ENCODE measurements at regions not wholly inside any gene's neighbourhood (a gene's known extent, or its start where the extent isn't known, plus 50 kb on each side); places are given as distances from the start of the nearest gene placed in this dataset.

DNA sequence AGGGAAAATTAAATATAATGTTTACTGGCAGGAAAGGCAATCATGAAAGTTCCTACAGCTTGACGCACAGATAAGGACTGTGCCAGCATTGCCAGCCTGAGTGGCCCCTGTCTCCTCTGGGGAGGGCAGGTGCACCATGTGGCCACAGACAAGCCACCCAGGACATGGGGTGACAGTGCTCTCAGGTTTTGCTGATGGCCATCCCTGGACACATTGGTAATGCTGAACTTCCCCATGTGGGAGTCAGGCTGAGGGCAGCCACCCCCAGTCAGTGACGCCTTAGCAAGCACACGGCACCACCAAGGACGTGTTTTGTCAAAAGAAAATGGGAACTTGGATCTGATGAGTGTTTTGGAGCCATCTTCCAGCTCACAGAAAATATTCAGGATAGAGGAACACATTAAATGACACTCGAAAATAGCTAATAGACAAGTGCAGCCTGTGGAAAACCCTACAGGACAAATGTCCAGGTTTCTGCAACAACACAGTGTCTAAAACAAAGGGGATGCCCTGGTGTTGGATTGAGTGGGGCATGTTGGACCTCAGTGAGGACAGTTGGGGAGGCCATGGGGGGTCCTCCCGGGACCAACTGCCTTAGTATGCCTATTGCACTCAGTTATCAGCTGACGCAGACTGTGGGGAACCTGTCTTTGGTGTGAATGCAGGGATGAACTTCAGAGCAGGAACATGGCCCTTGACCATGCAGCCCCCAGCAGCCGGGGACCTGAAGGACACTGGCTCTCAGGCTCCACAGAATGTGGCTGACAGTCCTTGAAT, 1450.5 kb downstream of the BRD1 start:
- DNase-seq = no peak

DNA sequence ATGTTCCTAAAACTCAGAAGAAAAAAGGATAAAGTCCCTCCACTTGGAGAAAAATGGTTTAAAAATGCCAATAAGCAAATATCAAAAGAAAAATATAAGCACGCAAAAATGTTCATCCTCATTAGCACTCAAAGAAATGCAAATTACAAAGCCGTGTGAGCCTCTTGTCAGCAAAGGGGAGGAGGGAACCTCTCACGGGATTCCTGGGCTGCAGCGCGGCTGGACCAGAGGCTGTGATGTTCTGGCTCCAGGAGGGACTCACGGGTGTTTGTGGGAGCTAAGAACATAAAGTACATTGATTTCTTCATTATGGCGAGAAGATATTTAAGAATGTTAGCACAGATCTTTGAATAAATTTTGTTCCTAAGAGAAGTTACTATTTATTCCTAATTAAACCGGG, 1451.2 kb downstream of the BRD1 start:
- DNase-seq = no peak

DNA sequence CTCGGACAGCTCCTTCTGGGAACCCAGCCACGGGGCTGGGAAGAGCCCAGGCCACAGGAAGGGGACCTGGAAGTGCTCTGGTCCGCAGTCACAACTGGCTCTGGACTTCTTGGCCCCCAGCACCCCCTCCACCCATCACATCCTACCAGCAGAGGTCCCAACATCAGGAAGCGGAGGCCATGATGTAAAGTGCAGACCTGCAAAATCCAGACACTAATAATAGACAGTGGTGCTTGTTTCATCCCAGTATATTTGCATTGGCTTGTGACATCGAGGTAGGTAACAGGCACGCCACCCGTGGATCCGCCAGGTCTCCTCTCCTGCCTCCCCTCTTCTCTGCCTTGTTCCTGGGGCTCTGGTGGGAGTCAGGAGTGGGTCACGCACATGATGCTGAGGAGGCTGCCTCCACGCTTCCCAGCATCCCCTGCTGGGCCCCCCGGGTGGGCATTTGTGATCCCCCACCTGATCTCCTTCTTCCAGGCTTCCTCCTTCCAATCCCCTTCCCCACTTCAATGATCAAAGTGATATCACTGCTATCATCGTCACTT, 1454.0 kb downstream of the BRD1 start:
- DNase-seq = no peak

DNA sequence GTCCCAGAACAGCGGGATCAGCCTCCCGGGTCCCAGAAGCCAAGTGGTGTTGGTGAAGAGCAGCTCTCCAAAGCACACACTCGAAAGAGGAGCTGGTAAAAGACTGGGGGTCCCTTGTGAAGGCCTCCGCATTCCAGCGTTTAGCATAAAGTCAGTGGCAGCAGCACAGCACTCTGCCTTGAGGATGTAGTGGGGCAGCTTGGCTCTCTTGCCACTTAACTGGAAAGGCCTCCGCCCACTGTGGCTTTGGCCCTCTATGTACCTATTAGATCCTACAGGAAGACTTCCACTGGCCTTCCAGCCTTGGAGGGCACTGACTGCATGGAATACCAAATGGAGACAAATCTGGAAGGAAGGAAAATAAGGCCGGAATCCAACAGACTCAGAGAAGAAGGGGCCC, 1455.3 kb downstream of the BRD1 start:
- DNase-seq = no peak

DNA sequence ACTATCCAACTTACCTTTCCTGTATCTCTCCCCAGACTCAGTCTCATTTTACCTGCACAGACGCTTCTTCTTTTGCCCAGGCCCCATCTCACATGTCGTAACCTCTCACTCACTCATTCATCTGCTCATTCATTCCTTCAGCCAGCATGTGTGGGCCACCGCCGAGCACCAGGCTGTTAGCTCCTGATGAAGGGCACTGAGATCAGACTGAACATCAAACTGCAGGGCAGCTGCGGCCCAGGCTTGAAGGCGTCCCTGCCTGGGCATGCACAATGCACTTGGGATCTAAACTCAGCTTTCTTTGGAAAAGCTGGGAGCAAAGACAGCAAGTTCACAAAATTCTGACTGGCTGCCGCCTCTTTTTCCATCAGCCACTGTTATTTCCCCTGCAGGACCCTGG, 1456.3 kb downstream of the BRD1 start:
- no peak for DNase-seq

DNA sequence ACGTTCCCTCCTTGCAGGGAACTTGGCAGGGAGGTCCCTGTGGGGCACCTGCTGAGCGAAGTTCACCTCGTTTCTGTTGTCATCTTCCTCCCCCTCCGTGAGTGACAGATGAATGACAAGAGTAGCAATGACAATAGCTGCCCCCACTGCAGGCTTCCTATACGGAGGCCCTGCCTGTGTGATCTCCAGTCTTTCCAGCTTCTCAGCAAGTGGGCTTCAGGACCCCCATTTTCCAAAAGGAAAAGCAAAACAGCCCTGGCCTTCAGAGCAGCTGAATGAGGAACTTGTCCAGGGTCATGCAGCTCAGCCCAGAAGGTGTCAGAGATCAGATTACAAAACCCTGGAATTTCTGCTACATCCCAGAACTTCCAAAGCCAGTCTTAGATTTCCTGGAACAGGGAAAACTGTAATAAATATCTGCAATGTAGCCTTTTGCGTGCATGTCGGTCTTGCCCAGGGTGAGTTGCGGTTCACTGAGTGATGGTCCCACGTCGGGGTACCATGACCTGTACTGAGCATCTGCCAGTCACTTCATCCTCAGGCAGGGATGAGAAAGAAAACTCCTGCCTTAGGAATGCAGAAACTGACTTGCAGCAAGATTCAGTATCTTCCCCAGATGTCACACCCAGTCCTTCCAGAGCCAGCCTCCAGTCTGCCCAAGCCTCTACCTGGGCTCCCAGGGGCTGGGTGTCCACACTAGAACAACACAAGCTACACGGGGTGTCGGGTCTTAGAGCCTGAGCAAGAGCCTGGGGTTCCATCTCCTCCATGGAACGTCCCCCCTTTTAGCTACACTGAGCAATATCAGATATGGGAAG, 1457.0 kb downstream of the BRD1 start:
- no peak for DNase-seq

DNA sequence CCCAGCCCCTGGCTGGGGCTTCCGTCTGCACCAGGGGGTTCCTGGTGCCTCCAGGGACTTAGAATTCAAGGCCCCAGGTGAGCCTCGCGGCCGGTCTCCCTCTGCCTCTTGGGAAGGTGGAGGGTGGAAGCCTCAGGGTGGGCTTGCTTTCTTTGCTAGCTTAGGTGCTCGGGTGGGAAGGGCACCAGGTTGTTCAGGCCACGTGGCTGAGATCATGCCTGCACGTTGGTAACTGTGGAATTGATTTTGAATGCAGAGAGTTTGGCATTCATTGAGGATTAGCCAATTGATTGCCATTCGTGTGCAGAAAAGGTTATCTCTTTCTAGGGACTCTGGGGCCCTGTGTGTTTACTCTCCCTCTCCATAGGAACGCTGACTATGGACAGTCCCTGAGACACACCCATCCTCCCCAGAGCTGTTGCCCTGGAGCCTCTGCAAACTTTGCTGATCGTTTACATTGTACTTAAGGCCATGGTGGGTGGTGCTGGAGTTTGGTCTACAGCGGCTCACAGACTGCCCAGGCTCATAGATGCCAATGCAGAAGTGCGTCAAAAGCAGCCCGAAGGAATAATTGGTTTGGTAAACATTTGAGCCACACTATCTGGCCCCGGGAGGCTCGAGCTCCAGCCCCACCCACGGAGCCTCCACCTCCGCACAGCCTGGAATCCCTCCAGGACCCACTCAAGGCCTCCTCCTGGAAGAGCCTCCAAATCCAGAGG, 1457.7 kb downstream of the BRD1 start:
- DNase-seq = no peak

DNA sequence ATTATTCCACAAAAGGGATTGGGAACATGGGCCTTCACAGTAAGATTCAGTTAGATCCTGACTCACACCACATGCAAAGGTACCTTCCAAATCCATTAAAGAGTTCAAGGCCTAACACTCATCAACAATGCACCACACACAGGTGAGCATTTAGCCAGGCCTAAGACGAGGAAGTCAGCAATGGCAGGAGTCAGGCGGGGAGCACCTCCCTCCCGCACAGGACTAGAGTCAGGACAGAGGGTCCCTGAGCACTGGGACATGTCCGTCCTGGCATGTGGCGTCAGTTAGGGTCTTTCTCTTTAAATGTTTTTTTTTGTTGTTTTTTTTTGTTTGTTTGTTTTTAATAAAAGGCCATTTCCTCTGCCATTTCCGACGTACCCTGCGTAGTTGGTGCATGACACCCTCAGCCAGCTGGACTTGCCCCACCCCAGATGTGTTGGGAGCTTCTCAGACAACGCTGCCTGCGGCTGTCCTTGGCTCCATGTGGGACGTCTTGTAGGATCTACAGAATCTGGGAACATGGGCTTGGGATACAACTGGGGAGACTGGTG, 1458.6 kb downstream of the BRD1 start:
- no peak for DNase-seq

DNA sequence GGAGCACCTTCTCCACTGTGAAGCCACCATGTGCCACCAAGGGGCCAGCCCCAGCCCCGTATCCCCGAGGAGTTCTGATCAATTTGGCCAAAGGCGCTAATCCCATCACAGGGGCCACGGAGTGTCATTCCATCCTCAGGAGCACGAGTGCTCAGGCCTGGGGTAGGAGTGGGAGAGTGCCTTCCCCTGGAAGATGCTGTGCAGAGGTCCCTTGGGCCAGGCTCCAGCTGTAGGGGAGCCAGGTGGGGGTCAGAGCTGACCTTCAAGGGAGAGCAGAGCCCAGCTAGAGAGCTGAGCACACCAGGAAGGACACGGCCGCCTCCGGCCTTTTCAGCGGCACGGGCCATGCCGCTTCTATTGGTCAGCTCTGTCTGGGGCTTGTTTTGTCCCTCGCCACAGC, 1459.9 kb downstream of the BRD1 start:
- DNase-seq = no peak

DNA sequence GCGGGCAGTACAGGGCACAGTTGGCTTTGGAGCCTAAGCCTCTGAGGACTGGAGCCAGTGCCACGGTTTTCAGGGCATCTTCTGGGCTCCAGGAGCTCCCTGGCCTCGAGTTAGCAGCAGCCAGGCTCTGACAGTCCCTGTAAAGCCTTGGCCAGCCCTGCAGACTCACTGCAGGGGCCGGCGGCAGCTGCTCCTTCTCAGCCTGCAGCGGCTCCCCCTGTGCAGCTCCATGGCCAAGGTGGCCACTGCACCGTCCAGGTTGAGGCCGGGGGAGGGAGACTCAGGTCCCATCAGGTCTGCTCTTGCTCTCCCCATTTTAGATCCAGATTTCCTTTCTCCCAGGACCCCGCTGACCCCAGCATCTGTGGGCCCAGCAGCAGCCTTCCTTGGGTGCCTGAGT, 1461.1 kb downstream of the BRD1 start:
- no peak for DNase-seq

DNA sequence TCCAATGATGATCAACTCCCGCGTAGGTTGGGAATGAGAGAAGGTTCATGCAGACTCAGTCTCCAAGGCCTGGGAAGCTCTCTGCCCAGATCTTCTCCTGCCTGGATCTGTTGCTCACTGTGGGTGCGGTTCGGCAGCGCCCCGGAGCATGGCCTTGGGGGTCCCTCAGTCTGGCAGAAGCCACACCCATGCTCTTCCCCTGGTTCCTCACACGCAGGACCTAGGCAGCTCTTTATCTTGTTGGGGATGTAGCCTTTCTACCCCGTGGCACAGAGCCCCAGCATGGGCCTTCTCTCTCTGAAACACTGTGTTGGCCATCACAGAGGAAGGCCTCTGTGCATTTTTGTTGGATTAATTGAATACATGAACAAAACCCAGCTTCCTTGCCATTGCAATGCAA, 1461.6 kb downstream of the BRD1 start:
- DNase-seq = no peak

DNA sequence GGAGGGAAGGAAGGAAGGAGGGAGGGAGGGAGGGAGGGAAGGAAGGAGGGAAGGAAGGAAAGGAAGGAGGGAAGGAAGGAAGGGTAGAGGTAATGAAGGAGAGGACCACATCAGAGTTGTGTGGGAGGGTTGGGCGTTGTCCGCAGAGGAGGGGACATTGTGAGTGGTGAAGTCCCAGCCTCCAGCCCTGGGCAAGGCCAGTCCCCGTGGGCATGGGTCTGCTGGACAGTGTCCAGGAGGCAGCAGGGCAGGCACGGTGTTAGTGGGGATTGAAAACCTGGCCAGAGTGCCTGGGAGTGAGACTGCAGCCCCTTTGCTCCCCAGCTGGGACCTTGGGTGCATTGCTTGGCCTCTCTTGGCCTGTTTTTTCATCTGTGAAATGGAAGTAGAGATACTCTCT, 1462.3 kb downstream of the BRD1 start:
- no peak for DNase-seq

DNA sequence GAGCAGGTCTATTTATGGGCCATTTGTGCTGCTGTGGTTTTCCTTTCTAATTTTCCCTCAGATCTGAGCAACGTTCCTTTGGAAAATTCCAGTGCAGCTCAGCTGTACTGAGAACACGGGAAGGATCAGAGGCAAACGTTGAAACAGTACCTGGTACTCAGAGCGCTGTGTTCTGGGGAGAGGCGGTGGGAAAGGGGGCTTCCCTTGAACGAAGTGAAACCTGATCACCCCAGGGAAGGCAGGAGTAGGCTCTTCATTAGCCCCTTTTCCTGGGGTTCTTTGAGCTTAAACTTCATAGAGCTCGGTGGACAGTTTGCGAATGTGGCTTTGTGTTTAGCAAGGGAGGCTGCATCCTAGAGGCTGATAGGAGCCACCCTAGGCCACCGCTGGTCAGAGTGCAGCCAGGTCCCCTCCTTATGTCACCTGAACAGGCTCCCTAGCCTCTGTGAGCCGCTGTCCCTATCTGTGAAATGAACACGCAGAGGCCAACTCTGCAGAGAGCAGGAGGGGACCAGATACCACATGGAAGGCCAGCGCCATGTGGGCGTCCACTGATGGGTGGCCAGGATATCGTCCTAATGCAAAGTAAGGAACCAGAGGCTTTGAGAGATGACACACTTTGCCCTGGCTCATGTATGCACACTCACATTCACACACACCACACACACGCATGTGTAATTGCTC, 1464.8 kb downstream of the BRD1 start:
- DNase-seq = no peak

DNA sequence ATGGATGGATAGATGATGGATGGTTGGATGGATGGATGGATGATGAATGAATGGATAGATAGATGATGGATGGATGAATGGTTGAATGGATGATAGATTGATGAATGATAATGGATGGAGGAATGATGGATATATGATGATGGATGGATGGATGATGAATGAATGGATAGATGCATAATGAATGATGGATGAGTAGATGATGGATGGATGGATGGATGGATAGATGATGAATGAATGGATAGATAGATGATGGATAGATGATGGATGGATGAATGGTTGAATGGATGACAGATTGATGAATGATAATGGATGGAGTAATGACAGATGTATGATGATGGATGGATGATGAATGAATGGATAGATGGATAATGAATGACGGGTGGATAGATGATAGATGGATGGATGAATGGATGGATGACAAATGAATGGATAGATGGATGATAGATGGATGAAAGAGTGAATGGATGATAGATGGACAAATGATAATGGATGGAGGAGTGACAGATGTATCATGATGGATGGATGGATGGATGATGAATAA, 1466.5 kb downstream of the BRD1 start:
- no peak for DNase-seq

DNA sequence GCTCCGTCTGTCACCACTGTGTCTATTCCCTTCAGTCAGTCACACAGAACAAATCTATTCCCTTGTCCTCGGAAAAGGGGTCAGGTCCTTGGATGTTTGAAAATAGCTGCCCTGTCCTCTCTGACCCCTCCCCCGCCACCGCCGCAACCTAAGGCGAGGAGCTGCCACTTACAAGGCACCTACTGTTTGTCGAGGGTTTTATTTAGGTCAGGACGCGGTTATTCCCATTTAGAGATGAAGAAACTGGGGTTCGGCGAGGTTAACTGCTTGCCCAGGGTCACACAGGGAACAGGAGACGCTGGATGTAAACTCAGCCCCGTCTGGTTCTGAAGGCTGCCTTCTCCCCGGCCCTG, 1468.1 kb downstream of the BRD1 start:
- no peak for DNase-seq

DNA sequence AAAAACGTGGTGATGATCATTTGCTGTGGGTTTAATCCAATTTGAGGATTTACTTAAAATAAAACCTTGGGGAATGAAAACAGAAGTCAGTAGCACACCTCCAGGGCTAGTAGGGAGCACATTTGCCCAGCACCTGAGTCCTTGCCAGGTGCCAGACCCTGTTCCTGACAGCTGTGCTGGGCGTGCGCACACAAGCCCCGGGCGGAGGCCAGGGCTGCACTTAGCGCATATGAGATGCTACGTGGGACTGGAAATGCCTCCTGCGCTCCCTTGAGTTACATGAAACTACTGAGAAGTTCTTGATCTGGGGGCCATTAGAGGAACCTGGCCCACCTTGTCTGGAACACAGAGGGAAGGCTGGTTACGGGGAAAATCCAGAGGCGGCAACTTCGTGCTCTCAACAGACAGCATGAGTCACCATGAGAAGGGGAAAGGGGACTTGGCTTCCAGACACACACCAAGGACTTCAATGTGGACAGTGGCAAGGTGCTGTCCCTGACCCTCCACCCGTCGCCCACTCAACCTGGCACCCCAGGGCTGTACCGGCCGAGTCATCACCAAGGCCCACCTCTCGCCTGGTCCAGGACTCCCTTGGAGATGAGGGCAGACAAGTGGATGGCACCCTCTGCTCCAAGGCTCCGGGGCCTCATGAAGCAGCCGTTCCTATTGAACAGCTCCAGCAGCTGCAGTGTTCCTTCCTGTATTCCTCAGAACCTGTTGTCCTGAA, 1468.6 kb downstream of the BRD1 start:
- no peak for DNase-seq

DNA sequence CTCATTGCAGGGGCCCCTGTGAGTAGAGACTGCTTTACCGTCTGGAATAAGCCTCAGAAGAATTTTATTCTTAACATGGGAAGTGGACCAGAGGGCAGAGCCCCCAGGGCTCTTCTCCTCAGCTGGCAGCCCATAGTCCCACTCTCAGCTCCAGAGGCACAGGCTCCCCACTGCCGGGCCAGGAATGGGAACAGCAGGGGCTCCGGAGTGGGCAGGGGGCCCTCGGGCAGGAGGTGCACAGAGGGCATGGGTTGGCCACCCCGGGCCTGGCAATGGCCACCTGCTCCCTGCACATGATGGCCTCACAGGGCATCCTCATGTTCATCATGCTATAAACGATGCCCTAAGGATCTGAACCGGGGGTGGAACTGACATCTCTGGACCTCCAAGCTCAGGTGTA, 1469.7 kb downstream of the BRD1 start:
- no peak for DNase-seq

DNA sequence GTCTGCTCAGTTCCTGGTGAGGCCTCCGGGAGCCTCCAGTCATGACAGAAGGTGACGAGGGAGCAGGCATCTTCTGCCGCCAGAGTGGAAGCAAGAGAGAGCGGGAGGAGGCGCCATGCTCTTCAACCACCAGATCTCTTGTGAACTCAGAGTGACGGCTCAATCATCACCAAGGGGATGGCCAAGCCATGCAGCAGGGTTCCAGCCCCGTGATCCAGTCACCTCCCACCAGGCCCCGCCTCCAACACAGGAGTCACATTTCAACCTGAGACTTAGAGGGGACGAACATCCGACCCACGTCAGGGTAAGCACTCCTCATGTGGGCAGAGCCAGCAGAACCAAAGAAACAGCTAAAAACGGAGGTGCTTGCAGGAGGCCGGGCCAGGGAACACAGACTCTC, 1470.5 kb downstream of the BRD1 start:
- no peak for DNase-seq

DNA sequence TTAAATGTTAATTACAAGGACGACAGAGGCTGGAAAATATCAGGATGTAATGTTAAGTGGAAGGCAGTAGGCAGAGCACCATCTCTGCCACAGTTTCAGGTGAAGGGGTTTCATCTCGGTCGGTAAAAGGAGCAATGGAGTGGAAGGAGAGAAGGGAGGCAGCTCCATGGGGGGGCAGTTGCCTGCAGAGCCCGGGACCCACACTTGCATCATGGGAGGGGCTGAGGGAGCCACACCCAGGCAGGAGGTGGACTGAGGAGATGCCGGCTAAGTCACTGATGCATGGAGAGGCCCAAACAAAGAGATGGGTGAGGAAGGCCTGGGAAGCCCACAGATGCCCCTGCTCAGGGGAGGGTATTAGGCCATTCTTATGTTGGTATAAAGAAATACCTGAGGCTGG, 1470.9 kb downstream of the BRD1 start:
- no peak for DNase-seq

DNA sequence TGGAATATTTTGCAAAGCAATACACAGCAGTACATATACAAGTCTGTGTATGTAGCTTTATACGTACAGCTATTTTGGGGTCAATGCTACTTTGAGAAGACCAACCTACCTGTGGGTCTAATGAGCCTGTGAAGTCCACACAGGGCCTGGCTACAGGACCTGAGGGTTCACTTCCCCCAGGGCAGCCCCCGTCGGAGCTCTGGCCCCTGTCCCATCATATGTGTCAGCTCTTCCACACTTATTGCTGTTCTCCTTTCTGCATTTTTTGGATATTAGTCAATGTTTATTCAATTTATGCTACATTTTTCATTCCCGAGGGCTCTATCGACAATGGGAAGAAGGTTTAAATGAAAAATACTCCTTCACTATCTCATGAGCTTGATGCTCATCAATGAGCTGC, 1473.6 kb downstream of the BRD1 start:
- no peak for DNase-seq

DNA sequence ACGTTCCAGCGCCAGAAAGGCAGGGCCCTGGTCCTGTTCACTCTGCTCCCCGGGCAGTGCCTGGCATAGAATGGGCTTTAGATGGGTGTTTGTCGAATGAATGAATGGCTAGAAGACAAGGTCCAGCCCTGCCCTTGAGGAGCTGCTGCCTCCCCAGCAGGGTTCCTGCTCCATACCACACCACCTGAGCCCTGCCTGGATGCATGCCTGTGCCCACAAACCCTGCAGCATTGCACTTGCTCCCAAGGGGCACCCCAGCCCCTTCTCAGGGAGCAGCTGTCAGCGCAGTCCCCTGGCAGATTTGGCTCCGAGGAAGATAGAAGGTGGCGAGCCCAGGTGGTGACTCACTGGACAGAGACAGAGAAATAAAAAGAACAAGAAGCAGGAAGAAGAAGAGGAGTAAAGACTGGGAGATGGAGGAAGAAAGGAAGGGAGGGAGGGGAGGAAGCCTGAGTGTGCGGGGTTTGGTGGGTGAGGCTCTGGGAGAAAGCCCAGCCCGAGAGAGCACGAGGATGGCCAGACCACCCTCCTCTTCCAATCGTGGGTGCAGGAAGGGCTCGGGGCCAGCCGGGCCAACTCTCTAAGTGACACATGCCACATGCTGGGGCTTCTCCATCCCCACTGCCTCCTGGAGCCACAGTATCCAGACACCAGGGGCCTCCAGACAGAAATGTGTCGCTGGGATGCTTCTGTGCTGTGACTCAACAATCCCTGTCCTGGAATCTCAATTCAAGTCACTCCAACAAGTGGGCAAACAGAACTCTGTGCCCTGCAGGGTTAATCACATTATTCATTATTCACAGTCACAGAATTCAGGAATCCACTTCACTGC, 1474.3 kb downstream of the BRD1 start:
- no peak for DNase-seq

All from dermis blood vessel endothelial cell (primary cell).